ENCODE measurements at regions not wholly inside any gene's neighbourhood (a gene's known extent, or its start where the extent isn't known, plus 50 kb on each side); places are given as distances from the start of the nearest gene placed in this dataset.

DNA sequence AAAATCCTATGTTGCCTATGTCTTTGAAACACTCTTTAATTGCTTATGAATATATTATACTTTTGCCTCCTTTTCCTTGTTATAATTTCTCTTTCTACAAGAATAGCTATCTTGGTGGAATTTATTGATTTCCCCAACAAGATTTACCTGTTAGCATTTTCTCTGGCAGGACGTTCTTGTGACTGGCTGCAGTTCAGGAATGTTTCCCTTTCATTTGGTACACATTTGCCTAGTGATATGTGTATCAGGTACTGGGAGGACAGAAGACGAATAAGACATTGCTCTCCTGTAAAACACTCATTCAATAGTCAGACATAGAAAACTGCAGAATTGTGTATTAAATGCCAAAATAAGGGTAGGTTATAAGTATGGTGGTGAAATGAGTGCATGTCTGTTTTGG is 279.9 kb downstream of the FAT3 start:
- no peaks in the 10 kb centered on the region for H3K23me2 ChIP-seq (ENCODE audit: insufficient read length, low read depth, low read length, poor library complexity, severe bottlenecking)
- no peak overlapping the region for H3T11ph ChIP-seq (ENCODE audit: low read length)
- no peaks in the 10 kb centered on the region for H4K20me1 ChIP-seq (ENCODE audit: control insufficient read depth, insufficient read depth, insufficient read length)
- no peak overlapping the region for H2AK5ac ChIP-seq (ENCODE audit: insufficient read length, low read length)
- H3K23ac ChIP-seq (ENCODE audit: insufficient read length, low read depth, low read length), result no peak overlapping the region
- Mint-ChIP-seq H3K27me3 (ENCODE audit: low read depth) (no peaks in the 10 kb centered on the region), H3K27ac (no peak overlapping the region), H3K4me3 (no peak overlapping the region), H3K36me3 (ENCODE audit: insufficient read depth in 1 of 3, low read depth in 3 of 3) (0 out of 7 replicates have a peak, but pooled peaks cover 0 to 2% (median 0%) of the 10 kb centered on the region in 3 experiments), H3K4me1 (peaks cover 30 to 39% of the 10 kb centered on the region in 2 experiments), H3K9me3 (no peaks in the 10 kb centered on the region)
- H3K56ac ChIP-seq (ENCODE audit: insufficient read length, low read depth, low read length), result no peak overlapping the region
- H3K9me3 ChIP-seq (ENCODE audit: control insufficient read depth, low read depth, low read length), result no peaks in the 10 kb centered on the region
- no peak overlapping the region for H3K14ac ChIP-seq (ENCODE audit: insufficient read depth, low read length)
- H2BK5ac ChIP-seq (ENCODE audit: insufficient read length, low read length), result no peak overlapping the region
- no peak overlapping the region for H3K4ac ChIP-seq (ENCODE audit: low read depth, low read length)
- no peak overlapping the region for H2BK15ac ChIP-seq (ENCODE audit: low read depth, low read length)
- H3K79me2 ChIP-seq (ENCODE audit: insufficient read depth, low read length), result no peaks in the 10 kb centered on the region
- H3K18ac ChIP-seq (ENCODE audit: insufficient read length, low read depth, low read length), result no peak overlapping the region
- no peak for DNase-seq
- no peak overlapping the region for H2BK12ac ChIP-seq (ENCODE audit: insufficient read length, low read depth, low read length)
- H4K91ac ChIP-seq (ENCODE audit: insufficient read length, low read depth, low read length), result no peak overlapping the region
- H2AFZ ChIP-seq (ENCODE audit: low read length), result no peak overlapping the region
- H2BK20ac ChIP-seq (ENCODE audit: low read depth, low read length, poor library complexity, severe bottlenecking), result no peak overlapping the region
- no peak overlapping the region for H3K9ac ChIP-seq (ENCODE audit: extremely low read depth, insufficient read length, low read length)
- no peak overlapping the region for H3K27ac ChIP-seq (ENCODE audit: insufficient read length, low read depth, low read length)
- H4K5ac ChIP-seq (ENCODE audit: insufficient read length, low read depth, low read length), result no peak overlapping the region
- H3K4me1 ChIP-seq (ENCODE audit: insufficient read depth, low read length), result peaks cover 6% of the 10 kb centered on the region
- H3K79me1 ChIP-seq (ENCODE audit: insufficient read depth, low read depth, low read length, poor library complexity, severe bottlenecking), result no peaks in the 10 kb centered on the region
- no peak overlapping the region for H3K4me2 ChIP-seq (ENCODE audit: insufficient read depth, insufficient read length, low read length)
- no CpG with 5 or more reads among the region's 2 CpGs for WGBS (ENCODE audit: extremely low coverage, insufficient read length, low lambda C conversion rate)
- no peak overlapping the region for H4K8ac ChIP-seq (replicated peaks; ENCODE audit: insufficient read length, low read depth, low read length)
- no peak overlapping the region for H2BK120ac ChIP-seq (ENCODE audit: low read depth, low read length, poor library complexity, severe bottlenecking)
- H3K27me3 ChIP-seq (ENCODE audit: insufficient read depth, low read length), result no peaks in the 10 kb centered on the region
- TF ChIP-seq, protein P1, sequence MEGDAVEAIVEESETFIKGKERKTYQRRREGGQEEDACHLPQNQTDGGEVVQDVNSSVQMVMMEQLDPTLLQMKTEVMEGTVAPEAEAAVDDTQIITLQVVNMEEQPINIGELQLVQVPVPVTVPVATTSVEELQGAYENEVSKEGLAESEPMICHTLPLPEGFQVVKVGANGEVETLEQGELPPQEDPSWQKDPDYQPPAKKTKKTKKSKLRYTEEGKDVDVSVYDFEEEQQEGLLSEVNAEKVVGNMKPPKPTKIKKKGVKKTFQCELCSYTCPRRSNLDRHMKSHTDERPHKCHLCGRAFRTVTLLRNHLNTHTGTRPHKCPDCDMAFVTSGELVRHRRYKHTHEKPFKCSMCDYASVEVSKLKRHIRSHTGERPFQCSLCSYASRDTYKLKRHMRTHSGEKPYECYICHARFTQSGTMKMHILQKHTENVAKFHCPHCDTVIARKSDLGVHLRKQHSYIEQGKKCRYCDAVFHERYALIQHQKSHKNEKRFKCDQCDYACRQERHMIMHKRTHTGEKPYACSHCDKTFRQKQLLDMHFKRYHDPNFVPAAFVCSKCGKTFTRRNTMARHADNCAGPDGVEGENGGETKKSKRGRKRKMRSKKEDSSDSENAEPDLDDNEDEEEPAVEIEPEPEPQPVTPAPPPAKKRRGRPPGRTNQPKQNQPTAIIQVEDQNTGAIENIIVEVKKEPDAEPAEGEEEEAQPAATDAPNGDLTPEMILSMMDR (conservative IDR thresholded peaks at IDR 0.05), result no peak
